HepG2 (cell line): ENCODE measurements at regions not wholly inside any gene's neighbourhood (a gene's known extent, or its start where the extent isn't known, plus 50 kb on each side); places are given as distances from the start of the nearest gene placed in this dataset.

Experiments used
- ATAC-seq: fragments of 200-7000 bp; cut with Tn5 transposase; 3 replicates; pipeline ENCODE4 v1.9.1; 2020; ENCODE audit warnings: mild to moderate bottlenecking, moderate library complexity
- BruUV-seq: library from RNA; stranded (reverse); fragments of 400-500 nt; replicated peaks from 2 replicates; lab custom pipeline; 2021; lab: Mats Ljungman, UMichigan
- CTCF ChIA-PET: fragments of 300-600 bp; formaldehyde crosslinking; extraction: SDS; loops from one replicate; lab custom pipeline; 2021; ENCODE audit warnings: low total read pairs, inconsistent platforms, low intra/inter-chr PET ratio; lab: Yijun Ruan, JAX
- POLR2A ChIA-PET: fragments of 350-600 bp; sonication (Branson Sonifier 250); formaldehyde crosslinking; loops from one replicate; lab custom pipeline; 2020; ENCODE audit warnings: antibody characterized with exemption, inconsistent platforms; lab: Yijun Ruan, JAX
- DNase-seq: peaks from one replicate; pipeline ENCODE4 v3.0.0-alpha.2; 2015; ENCODE audit warnings: low spot score
- FAIRE-seq: peaks from 3 replicates; lab custom pipeline; 2011; peaks lifted over from hg19 to GRCh38; lab: Jason Lieb, UNC
- H2AFZ ChIP-seq: one replicate; pipeline ENCODE4 v1.6.1; 2011; ENCODE audit warnings: low read length, inconsistent platforms
- H3K27ac ChIP-seq: fragments of 300-600 bp; 3 replicates; pipeline ENCODE4 v1.8.0; 2011; ENCODE audit warnings: mixed run types, mild to moderate bottlenecking, mixed read lengths, low read length, inconsistent platforms; ENCODE audit not compliant: insufficient read depth; ENCODE audit errors: extremely low read length
- H3K27me3 ChIP-seq, 2 experiments: fragments of 200-600 bp in 1 of 2; 2 replicates in 1 of 2; 3 replicates in 1 of 2; pipeline versions ENCODE4 v1.6.0 to v1.8.0; 2011; ENCODE audit warnings: low read length in 2 of 2, mild to moderate bottlenecking in 2 of 2, moderate library complexity in 2 of 2, inconsistent platforms in 1 of 2; ENCODE audit not compliant: insufficient read depth in 2 of 2, control insufficient read depth in 1 of 2
- H3K36me3 ChIP-seq, 2 experiments: fragments of 200-600 bp in 1 of 2; replicated peaks in 1 of 2; 2 replicates in 1 of 2; 3 replicates in 1 of 2; pipeline versions ENCODE4 v1.5.1 to v1.8.0; 2011; ENCODE audit warnings: low read length in 2 of 2, inconsistent platforms in 1 of 2; ENCODE audit not compliant: insufficient read depth in 2 of 2, control insufficient read depth in 1 of 2
- H3K4me1 ChIP-seq: 2 replicates; pipeline ENCODE4 v1.5.1; 2012; ENCODE audit warnings: low read length, inconsistent platforms; ENCODE audit not compliant: insufficient read depth
- H3K4me2 ChIP-seq: 2 replicates; pipeline ENCODE4 v1.6.0; 2011; ENCODE audit warnings: low read depth, low read length, inconsistent platforms
- H3K4me3 ChIP-seq, 3 experiments: fragments of 200-600 bp in 1 of 3; sonication (generic), shearing (Covaris generic) in 1 of 3; replicated peaks in 1 of 3; 2 replicates each; pipeline ENCODE4 v1.5.1; 2011 to 2016; ENCODE audit warnings: low read length in 3 of 3, inconsistent platforms in 2 of 3, low read depth in 2 of 3, mild to moderate bottlenecking in 2 of 3, control low read depth in 1 of 3, mixed read lengths in 1 of 3; ENCODE audit not compliant: insufficient read depth in 1 of 3
- H3K79me2 ChIP-seq: one replicate; pipeline ENCODE4 v1.6.1; 2011; ENCODE audit warnings: low read length, inconsistent platforms; ENCODE audit not compliant: insufficient read depth
- H3K9ac ChIP-seq: 2 replicates; pipeline ENCODE4 v1.6.0; 2011; ENCODE audit warnings: mild to moderate bottlenecking, low read depth, low read length, inconsistent platforms; ENCODE audit not compliant: insufficient read depth
- H3K9me3 ChIP-seq: 2 replicates; pipeline ENCODE4 v1.5.1; 2012; ENCODE audit warnings: mild to moderate bottlenecking, low read length
- H4K20me1 ChIP-seq: 2 replicates; pipeline ENCODE4 v1.6.0; 2011; ENCODE audit warnings: inconsistent platforms, mild to moderate bottlenecking, low read length, moderate library complexity; ENCODE audit not compliant: insufficient read depth
- ELF1 ChIP-seq: sonication (generic); formaldehyde crosslinking; IDR thresholded peaks from 2 replicates; pipeline ENCODE4 v1.4.0; 2020; ENCODE audit warnings: missing genetic modification reagents
- KAT8 ChIP-seq: IDR thresholded peaks from 2 replicates; pipeline ENCODE4 v1.6.1; 2016; ENCODE audit warnings: missing genetic modification reagents, missing compliant biosample characterization
- RAD51 ChIP-seq: fragments of 450-650 bp; IDR thresholded peaks from 2 replicates; pipeline ENCODE4 v1.6.1; 2016; ENCODE audit warnings: borderline replicate concordance
- TP53 ChIP-seq: sonication (generic); formaldehyde crosslinking; conservative IDR thresholded peaks from 2 replicates; pipeline ENCODE4 v1.4.0; 2020; ENCODE audit warnings: missing genetic modification reagents
- ZNF253 ChIP-seq: sonication (generic); formaldehyde crosslinking; IDR thresholded peaks from 2 replicates; pipeline ENCODE4 v1.8.0; 2022; ENCODE audit warnings: mild to moderate bottlenecking, missing genetic modification reagents, borderline replicate concordance
- ZNF556 ChIP-seq: sonication (generic); formaldehyde crosslinking; IDR thresholded peaks from 2 replicates; pipeline ENCODE4 v1.4.0; 2020; ENCODE audit warnings: mild to moderate bottlenecking, missing genetic modification reagents, borderline replicate concordance
- ZNF788 ChIP-seq: sonication (generic); formaldehyde crosslinking; IDR thresholded peaks from 2 replicates; pipeline ENCODE4 v1.5.0; 2020; ENCODE audit warnings: mild to moderate bottlenecking, missing genetic modification reagents, borderline replicate concordance
- in situ Hi-C: cut with HindIII; loops from 2 replicates; pipeline ENCODE4 v1.10.0; 2017; ENCODE audit warnings: low pct_unique_long_range_greater_than_20kb; ENCODE audit not compliant: extremely low pct_ligation_motif_present
- intact Hi-C: fragments of 100-400 bp; cut with micrococcal nuclease; formaldehyde crosslinking; loops from one replicate; pipeline ENCODE4 v1.10.0; 2022; ENCODE audit not compliant: unreplicated experiment
- TF ChIP-seq, protein P1 (sequence below): sonication (generic); formaldehyde crosslinking; IDR thresholded peaks from 2 replicates; pipeline ENCODE4 v1.4.0; 2020; ENCODE audit warnings: missing genetic modification reagents
- TF ChIP-seq, protein P2 (sequence below): sonication (generic); formaldehyde crosslinking; IDR thresholded peaks from 2 replicates; pipeline ENCODE4 v1.8.1; 2023; ENCODE audit warnings: mild to moderate bottlenecking, missing genetic modification reagents
- TF ChIP-seq, protein P3 (sequence below): sonication (generic); formaldehyde crosslinking; IDR thresholded peaks from 2 replicates; pipeline ENCODE4 v1.5.1; 2020; ENCODE audit warnings: missing genetic modification reagents, mild to moderate bottlenecking, borderline replicate concordance
- TF ChIP-seq, protein P4 (sequence below): sonication (generic); formaldehyde crosslinking; IDR thresholded peaks from 2 replicates; pipeline ENCODE4 v1.5.1; 2020; ENCODE audit warnings: mild to moderate bottlenecking, missing genetic modification reagents, borderline replicate concordance
- TF ChIP-seq, protein P5 (sequence below): sonication (generic); formaldehyde crosslinking; IDR thresholded peaks from 2 replicates; pipeline ENCODE4 v1.4.0; 2020; ENCODE audit warnings: missing genetic modification reagents, mild to moderate bottlenecking, borderline replicate concordance

DNA sequence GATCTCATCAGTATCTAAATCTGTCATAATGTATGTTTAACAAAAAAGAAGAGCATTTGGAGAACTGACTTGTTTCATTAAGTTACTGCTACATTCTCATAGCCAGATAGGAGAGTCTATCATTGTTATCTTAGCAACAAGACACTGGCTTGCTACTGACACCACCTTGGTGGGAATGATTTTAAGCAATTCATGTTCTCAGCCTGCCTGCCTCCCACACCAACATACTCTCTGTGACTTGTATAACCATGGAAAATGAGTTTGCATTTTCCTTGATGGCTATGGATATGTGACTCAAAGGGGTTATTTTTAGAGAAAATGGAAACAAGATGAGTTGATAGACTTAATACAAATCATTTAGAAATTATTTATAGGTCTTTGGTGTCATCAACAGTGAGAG, 1308.9 kb downstream of the OLFM4 start:
- no peak overlapping the region for H3K27ac ChIP-seq
- in situ Hi-C loops, result loop anchor here (25.0 kb wide), 1 partner anchor 100 kb away; no protein-coding TSS in a partner anchor
- no TSS peak for BruUV-seq
- H4K20me1 ChIP-seq, result no peaks in the 10 kb centered on the region
- no peaks in the 10 kb centered on the region for H3K27me3 ChIP-seq
- intact Hi-C loops, result no loop called here
- no peak overlapping the region for H2AFZ ChIP-seq
- no peaks in the 10 kb centered on the region for H3K79me2 ChIP-seq
- CTCF ChIA-PET, result no interaction called here
- no peak overlapping the region for H3K4me2 ChIP-seq
- peaks cover 42% of the 10 kb centered on the region for H3K9me3 ChIP-seq
- ATAC-seq (no peak), DNase-seq (no peak), FAIRE-seq (no peak)
- H3K9ac ChIP-seq, result no peak overlapping the region
- no peaks in the 10 kb centered on the region for H3K4me1 ChIP-seq
- H3K4me3 ChIP-seq, result no peak overlapping the region
- POLR2A ChIA-PET, result no interaction called here
- H3K36me3 ChIP-seq, result no peaks in the 10 kb centered on the region
- no peak for TF ChIP-seq RAD51
- TF ChIP-seq ELF1 (CRISPR knock-in tag), result no peak
- TF ChIP-seq, protein P1, sequence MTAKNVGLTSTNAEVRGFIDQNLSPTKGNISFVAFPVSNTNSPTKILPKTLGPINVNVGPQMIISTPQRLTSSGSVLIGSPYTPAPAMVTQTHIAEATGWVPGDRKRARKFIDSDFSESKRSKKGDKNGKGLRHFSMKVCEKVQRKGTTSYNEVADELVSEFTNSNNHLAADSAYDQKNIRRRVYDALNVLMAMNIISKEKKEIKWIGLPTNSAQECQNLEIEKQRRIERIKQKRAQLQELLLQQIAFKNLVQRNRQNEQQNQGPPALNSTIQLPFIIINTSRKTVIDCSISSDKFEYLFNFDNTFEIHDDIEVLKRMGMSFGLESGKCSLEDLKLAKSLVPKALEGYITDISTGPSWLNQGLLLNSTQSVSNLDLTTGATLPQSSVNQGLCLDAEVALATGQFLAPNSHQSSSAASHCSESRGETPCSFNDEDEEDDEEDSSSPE (CRISPR knock-in tag), result no peak
- TF ChIP-seq, protein P2, sequence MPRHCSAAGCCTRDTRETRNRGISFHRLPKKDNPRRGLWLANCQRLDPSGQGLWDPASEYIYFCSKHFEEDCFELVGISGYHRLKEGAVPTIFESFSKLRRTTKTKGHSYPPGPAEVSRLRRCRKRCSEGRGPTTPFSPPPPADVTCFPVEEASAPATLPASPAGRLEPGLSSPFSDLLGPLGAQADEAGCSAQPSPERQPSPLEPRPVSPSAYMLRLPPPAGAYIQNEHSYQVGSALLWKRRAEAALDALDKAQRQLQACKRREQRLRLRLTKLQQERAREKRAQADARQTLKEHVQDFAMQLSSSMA (CRISPR knock-in tag), result no peak
- TF ChIP-seq, protein P3, sequence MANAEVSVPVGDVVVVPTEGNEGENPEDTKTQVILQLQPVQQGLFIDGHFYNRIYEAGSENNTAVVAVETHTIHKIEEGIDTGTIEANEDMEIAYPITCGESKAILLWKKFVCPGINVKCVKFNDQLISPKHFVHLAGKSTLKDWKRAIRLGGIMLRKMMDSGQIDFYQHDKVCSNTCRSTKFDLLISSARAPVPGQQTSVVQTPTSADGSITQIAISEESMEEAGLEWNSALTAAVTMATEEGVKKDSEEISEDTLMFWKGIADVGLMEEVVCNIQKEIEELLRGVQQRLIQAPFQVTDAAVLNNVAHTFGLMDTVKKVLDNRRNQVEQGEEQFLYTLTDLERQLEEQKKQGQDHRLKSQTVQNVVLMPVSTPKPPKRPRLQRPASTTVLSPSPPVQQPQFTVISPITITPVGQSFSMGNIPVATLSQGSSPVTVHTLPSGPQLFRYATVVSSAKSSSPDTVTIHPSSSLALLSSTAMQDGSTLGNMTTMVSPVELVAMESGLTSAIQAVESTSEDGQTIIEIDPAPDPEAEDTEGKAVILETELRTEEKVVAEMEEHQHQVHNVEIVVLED, result no peak
- TF ChIP-seq KAT8 (CRISPR knock-in tag), result no peak
- no peak for TF ChIP-seq ZNF556 (CRISPR knock-in tag)
- no peak for TF ChIP-seq ZNF253 (CRISPR knock-in tag)
- TF ChIP-seq ZNF788 (CRISPR knock-in tag), result no peak
- TF ChIP-seq, protein P4, sequence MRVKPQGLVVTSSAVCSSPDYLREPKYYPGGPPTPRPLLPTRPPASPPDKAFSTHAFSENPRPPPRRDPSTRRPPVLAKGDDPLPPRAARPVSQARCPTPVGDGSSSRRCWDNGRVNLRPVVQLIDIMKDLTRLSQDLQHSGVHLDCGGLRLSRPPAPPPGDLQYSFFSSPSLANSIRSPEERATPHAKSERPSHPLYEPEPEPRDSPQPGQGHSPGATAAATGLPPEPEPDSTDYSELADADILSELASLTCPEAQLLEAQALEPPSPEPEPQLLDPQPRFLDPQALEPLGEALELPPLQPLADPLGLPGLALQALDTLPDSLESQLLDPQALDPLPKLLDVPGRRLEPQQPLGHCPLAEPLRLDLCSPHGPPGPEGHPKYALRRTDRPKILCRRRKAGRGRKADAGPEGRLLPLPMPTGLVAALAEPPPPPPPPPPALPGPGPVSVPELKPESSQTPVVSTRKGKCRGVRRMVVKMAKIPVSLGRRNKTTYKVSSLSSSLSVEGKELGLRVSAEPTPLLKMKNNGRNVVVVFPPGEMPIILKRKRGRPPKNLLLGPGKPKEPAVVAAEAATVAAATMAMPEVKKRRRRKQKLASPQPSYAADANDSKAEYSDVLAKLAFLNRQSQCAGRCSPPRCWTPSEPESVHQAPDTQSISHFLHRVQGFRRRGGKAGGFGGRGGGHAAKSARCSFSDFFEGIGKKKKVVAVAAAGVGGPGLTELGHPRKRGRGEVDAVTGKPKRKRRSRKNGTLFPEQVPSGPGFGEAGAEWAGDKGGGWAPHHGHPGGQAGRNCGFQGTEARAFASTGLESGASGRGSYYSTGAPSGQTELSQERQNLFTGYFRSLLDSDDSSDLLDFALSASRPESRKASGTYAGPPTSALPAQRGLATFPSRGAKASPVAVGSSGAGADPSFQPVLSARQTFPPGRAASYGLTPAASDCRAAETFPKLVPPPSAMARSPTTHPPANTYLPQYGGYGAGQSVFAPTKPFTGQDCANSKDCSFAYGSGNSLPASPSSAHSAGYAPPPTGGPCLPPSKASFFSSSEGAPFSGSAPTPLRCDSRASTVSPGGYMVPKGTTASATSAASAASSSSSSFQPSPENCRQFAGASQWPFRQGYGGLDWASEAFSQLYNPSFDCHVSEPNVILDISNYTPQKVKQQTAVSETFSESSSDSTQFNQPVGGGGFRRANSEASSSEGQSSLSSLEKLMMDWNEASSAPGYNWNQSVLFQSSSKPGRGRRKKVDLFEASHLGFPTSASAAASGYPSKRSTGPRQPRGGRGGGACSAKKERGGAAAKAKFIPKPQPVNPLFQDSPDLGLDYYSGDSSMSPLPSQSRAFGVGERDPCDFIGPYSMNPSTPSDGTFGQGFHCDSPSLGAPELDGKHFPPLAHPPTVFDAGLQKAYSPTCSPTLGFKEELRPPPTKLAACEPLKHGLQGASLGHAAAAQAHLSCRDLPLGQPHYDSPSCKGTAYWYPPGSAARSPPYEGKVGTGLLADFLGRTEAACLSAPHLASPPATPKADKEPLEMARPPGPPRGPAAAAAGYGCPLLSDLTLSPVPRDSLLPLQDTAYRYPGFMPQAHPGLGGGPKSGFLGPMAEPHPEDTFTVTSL (CRISPR knock-in tag), result no peak
- TF ChIP-seq, protein P5, sequence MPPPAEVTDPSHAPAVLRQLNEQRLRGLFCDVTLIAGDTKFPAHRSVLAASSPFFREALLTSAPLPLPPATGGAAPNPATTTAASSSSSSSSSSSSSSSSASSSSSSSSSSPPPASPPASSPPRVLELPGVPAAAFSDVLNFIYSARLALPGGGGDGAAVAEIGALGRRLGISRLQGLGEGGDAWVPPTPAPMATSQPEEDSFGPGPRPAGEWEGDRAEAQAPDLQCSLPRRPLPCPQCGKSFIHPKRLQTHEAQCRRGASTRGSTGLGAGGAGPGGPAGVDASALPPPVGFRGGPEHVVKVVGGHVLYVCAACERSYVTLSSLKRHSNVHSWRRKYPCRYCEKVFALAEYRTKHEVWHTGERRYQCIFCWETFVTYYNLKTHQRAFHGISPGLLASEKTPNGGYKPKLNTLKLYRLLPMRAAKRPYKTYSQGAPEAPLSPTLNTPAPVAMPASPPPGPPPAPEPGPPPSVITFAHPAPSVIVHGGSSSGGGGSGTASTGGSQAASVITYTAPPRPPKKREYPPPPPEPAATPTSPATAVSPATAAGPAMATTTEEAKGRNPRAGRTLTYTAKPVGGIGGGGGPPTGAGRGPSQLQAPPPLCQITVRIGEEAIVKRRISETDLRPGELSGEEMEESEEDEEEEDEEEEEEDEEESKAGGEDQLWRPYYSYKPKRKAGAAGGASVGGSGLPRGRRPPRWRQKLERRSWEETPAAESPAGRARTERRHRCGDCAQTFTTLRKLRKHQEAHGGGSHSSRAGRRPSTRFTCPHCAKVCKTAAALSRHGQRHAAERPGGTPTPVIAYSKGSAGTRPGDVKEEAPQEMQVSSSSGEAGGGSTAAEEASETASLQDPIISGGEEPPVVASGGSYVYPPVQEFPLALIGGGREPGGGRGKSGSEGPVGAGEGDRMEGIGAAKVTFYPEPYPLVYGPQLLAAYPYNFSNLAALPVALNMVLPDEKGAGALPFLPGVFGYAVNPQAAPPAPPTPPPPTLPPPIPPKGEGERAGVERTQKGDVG (CRISPR knock-in tag), result no peak
- TF ChIP-seq TP53 (CRISPR knock-in tag), result no peak
